GM23338 (cell line): ENCODE measurements at regions not wholly inside any gene's neighbourhood (a gene's known extent, or its start where the extent isn't known, plus 50 kb on each side); places are given as distances from the start of the nearest gene placed in this dataset.

ENCODE experiments used
- ATAC-seq: fragments of 200-7000 bp; cut with Tn5 transposase; 3 replicates; pipeline ENCODE4 v1.9.1; 2020
- DNase-seq: peaks from one replicate; pipeline ENCODE4 v3.0.0-alpha.2; 2015; ENCODE audit warnings: low spot score
- H2AFZ ChIP-seq: fragments of 200-600 bp; sonication (generic); 2 replicates; pipeline ENCODE4 v1.8.0; 2016; ENCODE audit warnings: antibody characterized with exemption, mild to moderate bottlenecking, moderate library complexity
- H3F3A ChIP-seq: fragments of 200-600 bp; sonication (generic); replicated peaks from 2 replicates; pipeline ENCODE4 v1.8.0; 2017; ENCODE audit warnings: antibody characterized with exemption, mixed run types, low read depth
- H3K27ac ChIP-seq: fragments of 200-600 bp; sonication (generic); 2 replicates; pipeline ENCODE4 v1.6.1; 2016; ENCODE audit warnings: low read depth
- H3K27me3 ChIP-seq: fragments of 200-600 bp; sonication (generic); 2 replicates; pipeline ENCODE4 v1.8.0; 2016; ENCODE audit warnings: mild to moderate bottlenecking, mixed run types, moderate library complexity; ENCODE audit not compliant: insufficient read depth
- H3K36me3 ChIP-seq: fragments of 200-600 bp; sonication (generic); 2 replicates; pipeline ENCODE4 v1.8.0; 2016; ENCODE audit warnings: mild to moderate bottlenecking; ENCODE audit not compliant: insufficient read depth
- H3K4me1 ChIP-seq: fragments of 200-600 bp; sonication (generic); 2 replicates; pipeline ENCODE4 v1.8.0; 2016; ENCODE audit warnings: mild to moderate bottlenecking, moderate library complexity; ENCODE audit not compliant: insufficient read depth
- H3K4me2 ChIP-seq: fragments of 200-600 bp; sonication (generic); 2 replicates; pipeline ENCODE4 v1.7.1; 2017; ENCODE audit warnings: mixed run types
- H3K4me3 ChIP-seq: fragments of 200-600 bp; sonication (generic); 2 replicates; pipeline ENCODE4 v1.6.1; 2016; ENCODE audit warnings: mixed run types
- H3K79me2 ChIP-seq: fragments of 200-600 bp; sonication (generic); replicated peaks from 2 replicates; pipeline ENCODE4 v1.8.0; 2017; ENCODE audit warnings: mild to moderate bottlenecking; ENCODE audit not compliant: insufficient read depth
- H3K9me2 ChIP-seq: fragments of 200-600 bp; sonication (generic); 2 replicates; pipeline ENCODE4 v1.8.0; 2017; ENCODE audit not compliant: insufficient read depth
- H4K20me1 ChIP-seq: fragments of 200-600 bp; sonication (generic); replicated peaks from 2 replicates; pipeline ENCODE4 v1.8.0; 2017; ENCODE audit warnings: mild to moderate bottlenecking; ENCODE audit not compliant: insufficient read depth
- H3K27ac Mint-ChIP-seq: 2 replicates; pipeline ENCODE4 v1.8.0; 2020; ENCODE audit warnings: inconsistent platforms, mild to moderate bottlenecking, moderate library complexity, mixed read lengths
- H3K27me3 Mint-ChIP-seq: 3 replicates; pipeline ENCODE4 v1.8.0; 2022; ENCODE audit warnings: low read depth, mild to moderate bottlenecking, moderate library complexity, mixed read lengths, inconsistent platforms; ENCODE audit not compliant: insufficient read depth, poor library complexity
- H3K36me3 Mint-ChIP-seq: 3 replicates; pipeline ENCODE4 v1.8.0; 2021; ENCODE audit warnings: low read depth, mild to moderate bottlenecking, inconsistent platforms, moderate library complexity, mixed read lengths
- H3K4me1 Mint-ChIP-seq: 3 replicates; pipeline ENCODE4 v1.8.0; 2020; ENCODE audit warnings: mild to moderate bottlenecking, inconsistent platforms, mixed read lengths
- H3K4me3 Mint-ChIP-seq: 3 replicates; pipeline ENCODE4 v1.8.0; 2021; ENCODE audit warnings: moderate library complexity, mild to moderate bottlenecking, inconsistent platforms, mixed read lengths
- H3K9me3 Mint-ChIP-seq: 3 replicates; pipeline ENCODE4 v1.8.0; 2020; ENCODE audit warnings: moderate library complexity, mild to moderate bottlenecking, inconsistent platforms, mixed read lengths
- CREB1 ChIP-seq: fragments of 250-450 bp; sonication (Bioruptor Pico); IDR thresholded peaks from 2 replicates; pipeline ENCODE4 v1.5.0; 2020; ENCODE audit warnings: low read depth, mild to moderate bottlenecking, moderate library complexity
- CTCF ChIP-seq, 2 experiments: fragments of 200-600 bp in 1 of 2; sonication (generic) in 1 of 2; conservative IDR thresholded peaks; 2 replicates each; pipeline versions ENCODE4 v1.5.1 to v1.6.1; 2016 to 2017; ENCODE audit warnings: antibody characterized with exemption in 2 of 2, low read depth in 2 of 2, mild to moderate bottlenecking in 2 of 2, moderate library complexity in 1 of 2
- ETS1 ChIP-seq: IDR thresholded peaks from 2 replicates; pipeline ENCODE4 v1.6.1; 2016; ENCODE audit warnings: antibody characterized with exemption
- EZH2phosphoT487 ChIP-seq: fragments of 200-600 bp; sonication (generic); IDR thresholded peaks from one replicate; pipeline ENCODE4 v1.8.1; 2018; ENCODE audit warnings: antibody characterized with exemption; ENCODE audit not compliant: unreplicated experiment
- NANOG ChIP-seq: IDR thresholded peaks from 2 replicates; pipeline ENCODE4 v1.6.1; 2016; ENCODE audit warnings: antibody characterized with exemption, borderline replicate concordance
- POLR2AphosphoS5 ChIP-seq: IDR thresholded peaks from 2 replicates; pipeline ENCODE4 v1.6.1; 2016; ENCODE audit warnings: antibody characterized with exemption, low read depth
- REST ChIP-seq: IDR thresholded peaks from one replicate; pipeline ENCODE4 v1.6.1; 2018; ENCODE audit warnings: antibody characterized with exemption; ENCODE audit not compliant: unreplicated experiment
- STAT1 ChIP-seq: IDR thresholded peaks from one replicate; pipeline ENCODE4 v1.6.1; 2016; ENCODE audit warnings: antibody characterized with exemption; ENCODE audit not compliant: unreplicated experiment
- ZNF114 ChIP-seq: fragments of 250-450 bp; sonication (Bioruptor Pico); IDR thresholded peaks from 2 replicates; pipeline ENCODE4 v1.5.0; 2020; ENCODE audit warnings: mild to moderate bottlenecking, moderate library complexity
- ZNF331 ChIP-seq: fragments of 250-450 bp; sonication (Bioruptor Pico); IDR thresholded peaks from 2 replicates; pipeline ENCODE4 v1.5.0; 2020; ENCODE audit warnings: low read depth, mild to moderate bottlenecking, moderate library complexity

GRCh38 chr2:41923156-41923786 is 124.5 kb upstream of the PKDCC start (continued):
- TF ChIP-seq CTCF (conservative IDR thresholded peaks at IDR 0.05; ENCODE audit: low read depth in 2 of 2) (no peak), POLR2AphosphoS5 (no peak), STAT1 (no peak)

GRCh38 chr2:41924024-41924423 is 123.8 kb upstream of the PKDCC start:
- DNase-seq (no peak), ATAC-seq (no peak)
- Mint-ChIP-seq H3K27me3 (peaks cover 2% of the 10 kb centered on the region), H3K4me3 (no peak overlapping the region), H3K4me1 (no peaks in the 10 kb centered on the region; the same call in 2 of the 3 replicates), H3K36me3 (peaks cover 2% of the 10 kb centered on the region; the same call in 1 of the 3 replicates), H3K27ac (no peak overlapping the region), H3K9me3 (peaks cover 2% of the 10 kb centered on the region; the same call in 1 of the 3 replicates)
- Histone ChIP-seq H2AFZ (no peak overlapping the region), H3K9me2 (no peaks in the 10 kb centered on the region), H3K4me1 (no peaks in the 10 kb centered on the region), H3F3A (no peaks in the 10 kb centered on the region), H3K27me3 (no peaks in the 10 kb centered on the region), H3K27ac (no peak overlapping the region), H4K20me1 (no peaks in the 10 kb centered on the region), H3K79me2 (no peaks in the 10 kb centered on the region), H3K4me3 (no peak overlapping the region), H3K4me2 (no peak overlapping the region), H3K36me3 (no peaks in the 10 kb centered on the region)
- TF ChIP-seq EZH2phosphoT487 (no peak), ETS1 (no peak), NANOG (no peak), CREB1 (CRISPR knock-in tag) (no peak), CTCF (conservative IDR thresholded peaks at IDR 0.05; ENCODE audit: low read depth in 2 of 2) (no peak), POLR2AphosphoS5 (no peak), REST (no peak), ZNF331 (CRISPR knock-in tag) (no peak), ZNF114 (CRISPR knock-in tag) (no peak)
